ENCODE measurements at regions not wholly inside any gene's neighbourhood (a gene's known extent, or its start where the extent isn't known, plus 50 kb on each side); places are given as distances from the start of the nearest gene placed in this dataset.

DNA sequence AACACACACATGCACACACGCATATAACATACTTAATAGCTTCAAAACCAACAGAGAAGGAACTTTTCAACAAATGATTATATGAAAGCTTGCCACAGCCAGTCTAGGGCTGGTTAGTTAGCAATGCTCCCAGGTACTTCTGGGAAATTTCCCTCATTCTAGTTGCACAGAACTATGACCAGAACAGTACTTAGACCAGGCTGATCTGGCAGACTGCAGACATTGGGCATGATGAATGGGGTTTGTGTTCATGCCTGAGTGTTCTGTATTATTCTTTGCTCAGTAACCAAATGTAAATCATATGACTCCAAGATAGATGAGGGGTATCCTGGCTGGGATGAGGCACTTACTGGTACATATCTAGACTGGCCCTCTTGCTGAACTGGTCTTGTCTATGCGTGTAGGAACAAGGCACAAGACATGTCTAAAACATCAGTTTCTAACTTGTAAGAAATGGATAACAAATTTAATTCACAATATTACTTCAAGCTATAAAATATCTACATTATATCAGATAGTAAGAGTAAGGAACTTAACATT, 50.3 kb upstream of the GEMIN8 start:
- TF ChIP-seq CTCF (IDR thresholded peaks at IDR 0.05) = no peak
- no peak for TF ChIP-seq POLR2A (IDR thresholded peaks at IDR 0.05)
